HG03558 (cell line): ENCODE measurements at regions not wholly inside any gene's neighbourhood (a gene's known extent, or its start where the extent isn't known, plus 50 kb on each side); places are given as distances from the start of the nearest gene placed in this dataset.

ENCODE experiments used
- ATAC-seq: cut with Tn5 transposase; IDR thresholded peaks from one replicate; pipeline ENCODE4 v1.9.1; 2021; ENCODE audit warnings: moderate number of reproducible peaks; ENCODE audit not compliant: unreplicated experiment; ENCODE audit errors: extremely low read depth

DNA sequence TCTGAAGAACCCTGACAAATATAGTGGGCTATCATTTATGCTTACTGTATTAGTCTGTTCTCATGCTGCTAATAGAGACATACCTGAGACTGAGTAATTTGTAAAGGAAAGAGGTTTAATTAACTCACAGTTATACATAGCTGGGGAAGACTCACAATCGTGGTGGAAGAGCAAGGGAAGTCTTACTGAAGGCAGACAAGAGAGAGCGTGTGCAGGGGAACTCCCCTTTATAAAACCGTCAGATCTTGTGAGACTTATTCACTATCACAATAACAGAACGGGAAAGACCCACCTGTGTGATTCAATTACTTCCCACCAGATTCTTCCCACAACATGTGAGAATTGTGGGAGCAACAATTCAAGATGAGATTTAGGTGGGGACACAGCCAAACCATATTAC, 526.8 kb upstream of the GOT2 start:
- no peak for ATAC-seq

DNA sequence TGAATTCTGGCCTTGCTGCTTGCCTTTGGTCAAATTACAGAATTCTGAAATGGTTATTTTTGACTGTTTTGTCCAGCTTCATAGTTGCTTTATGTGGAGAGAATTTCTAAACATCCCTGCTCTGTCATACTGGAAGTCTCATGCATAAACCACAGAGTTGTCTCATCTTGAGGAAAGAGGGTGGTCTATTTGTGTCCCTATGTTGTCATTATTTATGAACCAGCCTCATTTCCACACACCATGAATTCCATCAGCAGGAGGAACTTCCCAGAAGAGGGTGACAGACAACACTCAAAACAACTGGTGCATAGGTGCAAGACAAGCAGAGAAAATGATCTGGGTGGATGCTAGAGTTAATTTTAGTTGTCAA, 525.8 kb upstream of the GOT2 start:
- ATAC-seq, result no peak

DNA sequence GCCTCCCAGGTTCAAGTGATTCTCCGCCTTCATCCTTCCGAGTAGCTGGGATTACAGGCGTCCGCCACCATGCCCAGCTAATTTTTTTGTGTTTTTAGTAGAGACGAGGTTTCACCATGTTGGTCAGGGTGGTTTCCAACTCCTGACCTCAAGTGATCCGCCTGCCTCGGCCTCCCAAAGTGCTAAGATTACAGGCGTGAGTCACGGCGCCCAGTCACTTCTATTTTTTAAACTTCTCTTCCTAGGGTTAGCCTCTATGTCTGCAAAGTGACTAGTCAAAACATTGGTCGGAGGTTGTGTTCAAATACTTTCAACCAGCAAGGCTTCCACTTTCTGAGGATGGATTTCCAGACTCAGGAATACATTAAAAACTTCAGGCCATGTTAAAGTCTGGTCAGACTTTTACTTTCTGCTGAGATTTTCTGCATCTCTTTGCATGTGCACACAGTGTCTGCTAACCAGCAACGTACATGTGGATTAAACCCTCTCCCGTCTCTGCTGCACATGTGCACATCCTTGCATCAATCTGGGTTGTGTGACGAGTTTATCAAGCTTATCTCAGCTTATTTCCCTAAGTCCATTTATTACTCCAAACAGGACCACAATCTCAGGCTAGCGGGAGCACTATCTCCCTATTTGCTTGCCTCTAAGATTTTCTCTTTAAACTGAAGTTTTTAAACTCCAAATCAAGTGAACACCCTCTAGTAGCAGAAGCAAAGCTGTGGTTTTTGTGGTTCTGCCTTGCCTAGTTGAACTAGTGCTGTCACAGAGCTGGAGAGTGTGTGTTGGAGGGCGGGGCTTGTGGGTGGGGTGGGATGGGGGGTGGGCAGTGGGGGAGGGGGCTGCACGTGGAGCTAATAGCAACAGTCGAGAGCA, 525.2 kb upstream of the GOT2 start:
- no peak for ATAC-seq

DNA sequence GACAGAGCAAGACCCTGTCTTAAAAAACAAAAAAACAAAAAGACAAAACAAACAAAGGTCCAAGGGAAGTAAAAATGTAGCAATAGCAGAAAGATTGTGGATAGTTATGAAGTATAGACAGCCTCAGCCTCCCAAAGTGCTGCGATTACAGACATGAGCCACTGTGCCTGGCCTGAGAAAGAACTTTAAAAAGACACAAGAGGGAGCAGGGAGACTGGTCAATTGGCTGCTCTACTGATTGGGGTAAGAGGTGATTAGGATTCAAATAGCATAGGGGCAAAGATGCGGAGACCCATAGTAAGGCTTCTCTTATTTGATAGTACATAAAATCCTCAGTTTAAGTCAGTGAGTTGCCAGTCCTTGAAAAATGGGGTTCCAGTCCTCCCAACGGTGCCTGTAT, 518.2 kb upstream of the GOT2 start:
- no peak for ATAC-seq

DNA sequence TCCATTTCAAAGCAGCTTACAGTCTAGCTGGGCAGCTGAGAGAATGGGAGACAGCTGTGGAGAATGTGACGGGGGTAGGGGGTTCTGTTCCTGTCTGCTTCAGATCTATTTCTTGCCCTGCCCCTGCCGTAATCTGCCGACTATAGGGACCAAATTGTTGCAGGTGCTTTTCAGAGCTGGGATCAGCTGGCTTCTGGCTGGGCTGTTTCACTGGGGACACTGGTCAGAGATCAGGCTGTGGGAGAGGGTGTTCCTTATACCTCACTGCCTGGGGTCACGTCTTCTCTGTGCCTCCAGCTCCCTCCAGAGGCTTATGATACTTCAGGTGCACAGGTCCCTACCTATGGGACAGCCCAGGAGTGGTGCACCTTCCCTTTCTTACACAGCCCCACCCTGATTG, 514.9 kb upstream of the GOT2 start:
- ATAC-seq, result no peak

DNA sequence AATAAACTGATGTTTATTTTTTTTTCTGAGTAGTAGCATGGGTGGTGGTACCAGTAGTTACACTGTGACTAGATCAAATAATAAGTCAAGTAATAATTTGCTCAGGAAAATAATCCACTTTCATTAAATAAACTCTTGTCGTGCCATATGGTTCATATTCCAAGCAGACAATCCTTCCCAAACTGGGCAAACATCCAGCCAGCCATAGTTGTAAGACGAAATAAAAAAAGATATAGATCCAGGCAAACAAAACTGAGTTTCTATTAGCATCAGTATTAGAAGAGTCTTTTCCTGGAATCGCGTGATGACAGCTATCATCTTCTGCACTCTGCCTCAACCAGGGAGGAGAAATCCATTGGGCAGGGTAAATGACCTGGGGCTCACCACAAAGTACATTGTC, 508.4 kb upstream of the GOT2 start:
- no peak for ATAC-seq

DNA sequence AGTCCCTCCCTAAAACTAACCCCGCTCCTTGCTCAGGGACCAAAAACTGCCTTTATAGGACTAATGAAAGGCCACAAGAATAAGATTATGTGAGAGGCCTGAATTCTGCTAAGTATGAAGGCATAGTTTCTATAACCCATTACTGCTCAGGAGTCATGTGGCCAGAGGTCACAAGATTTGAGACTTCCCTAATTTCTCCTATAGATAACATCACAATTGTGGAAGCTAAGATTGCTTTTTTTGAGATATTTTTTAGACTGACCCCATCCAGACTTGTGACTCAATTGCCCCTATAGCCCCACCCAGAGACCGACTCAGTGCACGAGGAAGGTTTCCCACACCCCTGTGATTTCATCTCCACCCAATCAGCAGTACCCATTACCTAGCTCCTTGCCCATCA, 504.1 kb upstream of the GOT2 start:
- ATAC-seq, result no peak

DNA sequence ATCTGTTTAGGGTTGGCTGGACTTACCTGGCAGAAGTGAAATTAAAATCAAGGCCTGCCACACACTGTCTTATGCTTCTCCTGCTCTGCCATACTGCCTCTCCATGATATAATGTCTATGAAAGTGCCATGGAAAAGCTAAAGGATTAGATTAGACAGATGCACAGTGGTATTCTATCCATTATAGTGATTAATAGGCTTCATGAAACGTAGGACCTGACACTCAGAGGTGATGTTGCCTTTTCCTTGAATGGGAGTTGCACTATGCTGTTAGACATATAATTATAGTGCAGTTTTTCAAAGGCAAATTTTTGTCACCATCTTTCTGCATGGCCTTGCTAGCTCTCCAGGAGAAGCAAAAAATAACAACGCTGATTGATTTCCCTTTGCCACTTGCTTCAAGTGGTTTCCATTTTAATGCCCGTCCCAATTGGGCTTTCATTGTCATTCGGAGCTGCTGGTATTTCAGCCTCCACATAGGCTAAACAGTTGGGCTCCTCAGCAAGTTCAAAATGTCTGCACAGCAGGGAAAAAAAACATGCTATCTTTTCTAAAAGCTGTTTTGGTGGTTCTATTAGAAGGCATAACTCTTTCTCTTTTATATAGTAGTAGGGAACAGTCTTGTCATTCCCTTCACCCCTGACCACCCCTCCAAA, 502.8 kb upstream of the GOT2 start:
- ATAC-seq, result no peak

DNA sequence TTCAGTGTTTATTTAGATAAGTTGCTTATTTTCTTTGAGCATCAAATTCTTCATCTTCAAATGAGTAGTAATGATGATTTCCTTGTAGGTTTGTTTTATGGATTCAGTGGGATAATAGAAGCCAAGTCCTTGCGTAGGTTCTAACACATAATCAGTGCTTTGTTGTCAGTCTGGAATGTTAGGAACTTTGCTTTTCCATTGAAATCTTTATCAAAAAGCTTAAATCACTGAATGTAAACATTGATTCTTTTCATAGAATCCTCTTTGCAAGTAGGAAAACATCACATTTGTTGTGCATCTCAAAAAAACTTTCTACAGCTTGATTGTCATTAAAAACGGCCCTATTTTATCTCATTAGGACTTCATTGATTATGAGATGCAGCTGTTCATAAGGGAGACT, 490.3 kb upstream of the GOT2 start:
- no peak for ATAC-seq

DNA sequence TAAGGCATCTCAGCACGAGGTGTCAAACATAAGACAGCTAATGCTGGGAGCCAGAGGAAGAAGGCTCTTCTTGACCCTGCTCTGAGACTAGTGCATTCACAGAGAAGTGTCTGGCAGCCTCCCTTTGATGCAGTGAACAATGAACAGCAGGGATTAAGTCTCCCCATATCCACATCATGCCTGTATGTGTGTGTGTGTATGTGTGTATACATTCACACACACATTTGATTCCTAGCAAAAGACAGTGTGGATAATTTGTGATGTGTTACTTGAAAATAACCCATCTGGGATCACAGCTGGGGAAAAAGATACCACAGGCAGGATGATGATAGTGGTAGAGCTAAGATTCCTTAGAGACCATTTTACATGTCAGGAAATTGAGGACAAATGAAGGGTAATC, 485.9 kb upstream of the GOT2 start:
- no peak for ATAC-seq

DNA sequence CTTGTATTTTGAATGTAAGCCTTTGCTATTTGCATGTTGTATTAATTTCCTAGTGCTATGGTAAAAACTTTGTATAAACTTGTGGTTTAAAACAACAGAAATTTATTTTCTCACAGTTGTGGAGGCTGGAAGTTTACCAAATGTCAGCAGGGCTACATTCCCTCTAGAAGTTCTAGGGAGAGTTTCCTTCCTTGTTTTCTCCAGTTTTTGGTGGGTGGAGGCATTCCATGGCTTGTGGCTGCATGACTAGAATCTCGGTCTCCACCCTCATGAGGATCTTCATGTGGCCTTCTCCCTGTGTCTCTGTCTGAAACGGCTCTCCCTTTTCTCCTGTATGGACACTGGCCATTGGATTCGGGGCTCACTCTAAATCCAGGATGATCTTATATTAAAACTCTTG, 482.2 kb upstream of the GOT2 start:
- no peak for ATAC-seq

DNA sequence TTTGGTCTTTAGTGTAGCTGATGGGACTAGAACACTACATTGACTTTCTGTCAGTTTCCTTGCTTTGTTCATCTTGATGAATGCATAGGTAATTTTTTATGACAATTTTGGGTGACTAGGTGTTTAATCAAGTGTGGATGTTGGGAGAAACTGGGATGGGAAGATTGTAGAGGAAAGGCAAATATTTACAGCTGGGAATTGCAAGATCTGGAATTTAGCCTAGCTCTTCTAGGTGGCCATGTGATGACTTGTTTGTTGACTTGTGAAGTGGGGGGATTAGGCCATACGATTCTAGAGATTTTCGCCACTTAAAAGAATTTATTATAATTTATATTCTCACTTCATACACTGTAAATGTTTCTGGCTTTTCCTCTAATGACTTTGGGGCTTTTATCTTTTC, 480.3 kb upstream of the GOT2 start:
- no peak for ATAC-seq

DNA sequence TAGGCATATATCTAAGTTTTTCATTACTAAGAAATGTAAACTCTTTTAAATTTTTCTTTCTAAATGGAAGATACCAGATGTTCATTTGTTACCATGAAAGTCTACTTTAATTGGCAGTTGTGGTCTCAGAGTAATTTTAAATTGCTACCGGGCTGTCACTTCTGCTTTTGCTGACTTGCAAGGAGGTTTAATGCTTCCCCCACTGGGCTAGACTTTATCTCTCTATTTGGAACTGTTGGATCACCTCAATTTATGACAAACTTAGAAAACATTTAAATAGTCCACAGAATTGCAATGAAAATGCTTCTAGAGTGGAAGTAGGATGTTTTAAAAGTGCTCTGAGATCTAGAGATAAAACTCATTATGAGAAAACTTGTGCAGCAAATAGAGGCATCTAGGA, 479.8 kb upstream of the GOT2 start:
- ATAC-seq, result no peak

DNA sequence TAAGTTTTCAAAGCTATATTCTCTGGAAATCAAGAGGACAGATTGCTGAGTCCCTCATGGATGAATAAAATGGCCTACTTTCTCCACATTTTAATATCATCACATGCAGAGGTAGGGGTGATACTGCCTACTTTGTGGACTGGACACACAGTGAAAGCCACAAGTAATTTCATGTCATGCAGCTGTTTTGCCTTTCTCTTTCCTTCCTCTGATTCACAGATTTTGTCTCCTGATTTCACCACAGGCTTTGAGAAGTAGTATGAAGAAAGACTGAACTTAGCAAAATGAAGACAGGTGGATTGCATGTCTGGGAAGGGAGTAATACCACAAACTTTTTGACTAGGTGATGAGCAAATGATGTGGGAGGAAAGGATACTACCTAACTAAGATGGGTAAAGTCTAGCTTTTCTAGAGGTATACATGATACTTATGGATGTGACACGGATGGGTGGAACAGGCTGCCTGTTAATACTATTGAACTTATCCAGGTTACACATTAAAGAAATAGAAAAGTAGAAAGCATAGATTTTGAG, 478.4 kb upstream of the GOT2 start:
- no peak for ATAC-seq

DNA sequence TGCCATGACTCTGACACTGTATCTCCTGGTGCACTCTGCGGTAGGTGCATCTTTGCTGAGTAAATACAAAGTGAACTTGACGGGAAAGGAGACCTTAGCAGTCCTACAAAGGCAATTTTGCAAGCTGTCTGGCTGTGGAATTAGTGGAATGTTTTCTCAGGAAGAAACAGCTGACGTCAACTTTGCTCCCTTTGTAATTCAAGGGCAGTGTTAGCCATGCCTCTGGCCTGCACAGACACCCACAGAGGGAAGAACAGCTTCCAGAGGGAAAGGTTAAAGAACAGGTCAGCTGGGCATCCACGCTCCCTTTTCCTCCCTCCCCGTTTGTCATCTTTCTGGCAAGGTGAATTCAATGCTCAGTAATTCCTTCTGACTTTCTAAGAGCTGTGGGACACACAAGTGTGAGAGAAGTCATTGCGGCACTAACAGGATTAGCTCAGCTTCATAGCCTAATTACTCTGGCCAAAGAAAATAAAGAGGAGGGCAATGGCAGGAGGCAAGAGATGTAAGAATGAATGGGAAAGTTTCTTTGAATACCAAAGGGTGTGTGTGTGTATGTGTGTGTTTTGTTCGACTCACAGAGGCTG, 476.9 kb upstream of the GOT2 start:
- no peak for ATAC-seq

DNA sequence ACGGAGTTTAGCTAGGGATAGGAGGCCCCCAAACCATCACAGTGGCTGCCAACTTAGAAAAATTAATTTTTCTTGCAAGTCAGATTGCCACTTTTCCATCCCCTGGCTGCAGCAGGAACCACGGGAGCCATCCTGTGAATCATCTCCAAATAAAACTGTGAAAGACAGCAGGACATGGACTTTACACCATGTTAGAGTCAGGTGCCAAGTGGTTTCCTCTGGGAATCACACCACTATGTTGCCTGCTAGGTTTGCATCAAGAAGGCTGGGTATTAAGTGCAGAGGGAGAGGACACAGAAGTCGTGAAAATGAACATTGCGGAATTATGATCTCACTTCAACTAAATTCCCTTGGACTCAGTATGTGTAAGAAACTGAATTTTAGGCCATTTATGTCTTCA, 471.3 kb upstream of the GOT2 start:
- no peak for ATAC-seq

DNA sequence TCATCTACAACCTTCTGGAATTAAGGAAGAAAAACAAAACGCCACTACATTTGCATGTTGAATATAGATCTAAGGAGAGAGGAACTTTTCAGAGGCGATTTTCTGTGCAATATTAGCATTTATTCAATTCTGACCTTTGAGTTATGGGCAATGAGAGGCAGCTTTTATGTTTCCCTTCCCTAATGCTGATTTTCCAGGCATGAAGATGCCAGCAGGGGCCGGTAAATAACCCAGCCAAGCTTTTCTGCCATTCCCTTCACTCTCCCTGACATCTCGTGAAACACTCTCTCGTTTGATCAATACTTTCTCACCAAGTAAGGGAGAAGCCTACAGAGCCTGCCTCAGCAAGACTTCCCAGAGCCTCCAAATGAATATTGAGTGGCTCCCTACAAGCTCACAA, 470.5 kb upstream of the GOT2 start:
- ATAC-seq, result no peak

DNA sequence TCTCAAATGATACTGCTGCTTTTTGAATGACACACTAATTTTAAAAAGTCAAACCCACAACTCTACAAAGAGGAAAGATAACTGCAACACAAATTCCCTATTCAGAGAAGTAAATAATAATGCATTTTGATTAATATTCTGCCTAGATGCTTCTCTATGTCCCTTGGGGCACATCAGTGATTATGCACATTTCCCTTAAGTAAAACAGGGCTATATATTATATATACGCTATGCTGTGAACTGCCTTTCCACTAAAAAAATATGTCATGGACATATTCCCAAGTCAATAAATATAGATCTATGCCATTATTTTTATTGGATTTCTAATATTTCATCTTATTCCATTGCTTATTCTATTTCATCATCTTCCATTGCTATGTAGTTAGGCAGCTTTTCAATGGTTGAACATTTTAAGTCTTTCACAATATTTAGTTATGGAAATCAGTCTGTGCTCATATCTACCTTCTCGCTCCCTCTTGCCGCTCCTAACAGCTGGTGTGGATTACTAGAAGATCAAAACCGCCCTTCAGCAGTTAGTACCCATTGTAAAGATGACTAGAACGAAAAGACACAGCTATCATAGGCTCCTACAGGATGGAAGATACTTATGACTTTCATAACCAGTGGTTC, 468.2 kb upstream of the GOT2 start:
- ATAC-seq, result no peak

DNA sequence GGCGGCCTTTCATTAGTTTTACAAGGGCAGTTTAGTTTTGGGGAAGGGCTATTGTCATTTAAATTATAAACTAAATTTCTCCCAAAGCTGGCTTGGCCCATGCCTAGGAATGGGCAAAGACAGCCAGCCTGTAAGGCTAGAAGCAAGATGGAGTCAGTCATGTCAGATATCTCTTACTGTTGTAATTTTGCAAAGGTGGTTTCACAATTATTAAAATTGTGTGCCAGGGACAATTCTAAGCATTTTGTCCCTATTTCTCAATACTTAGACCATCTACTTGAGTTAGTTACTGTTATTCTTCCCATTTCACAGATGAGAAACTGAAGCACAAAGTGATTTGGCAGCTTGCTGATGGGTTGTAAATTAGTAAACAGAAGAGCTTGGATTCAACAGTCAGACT, 467.7 kb upstream of the GOT2 start:
- ATAC-seq, result no peak

DNA sequence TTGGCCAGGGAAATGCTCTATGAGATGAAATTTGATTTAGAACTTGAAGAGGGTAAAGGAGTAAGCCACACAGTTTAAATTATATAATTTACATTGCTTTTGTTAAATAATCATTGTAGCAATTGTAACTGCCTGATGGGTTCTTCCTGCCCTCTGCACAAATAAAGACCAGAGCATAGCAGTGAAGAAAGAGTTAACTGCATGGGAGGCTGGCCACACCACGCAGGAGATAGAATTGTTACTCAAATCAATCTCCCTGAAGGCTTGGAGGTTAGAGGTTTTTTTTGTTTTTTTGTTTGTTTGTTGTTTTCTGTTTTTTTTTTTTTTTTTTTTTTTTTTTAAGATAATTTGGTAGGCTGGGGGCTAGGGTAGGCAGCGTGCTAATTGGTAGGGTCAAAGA, 467.0 kb upstream of the GOT2 start:
- no peak for ATAC-seq

DNA sequence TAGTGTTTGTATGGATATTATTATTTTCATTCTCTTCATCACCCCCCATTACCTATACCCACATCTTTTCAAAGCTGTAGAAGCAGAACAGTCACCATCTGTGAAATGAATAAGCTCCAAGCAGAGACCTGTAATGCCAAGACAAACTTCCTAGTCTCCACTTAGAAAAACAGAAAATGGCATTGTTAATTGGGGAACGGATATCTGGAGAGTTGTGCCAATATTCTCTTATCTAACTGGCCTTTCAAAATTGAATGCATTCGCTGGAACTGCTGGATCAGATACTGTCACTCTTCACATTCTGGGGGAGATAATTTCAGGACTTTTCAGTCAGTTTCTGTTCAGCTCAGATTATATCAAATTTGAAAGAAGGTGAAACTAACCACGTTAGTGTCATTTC, 464.4 kb upstream of the GOT2 start:
- ATAC-seq, result no peak
